Endometrium (tissue), 2 donors: ENCODE measurements at regions not wholly inside any gene's neighbourhood (a gene's known extent, or its start where the extent isn't known, plus 50 kb on each side); places are given as distances from the start of the nearest gene placed in this dataset.
"Not testable (repeated sequence)": the region's sequence is repeated elsewhere in the genome, so short reads cannot be mapped to it uniquely, and the experiment has no call there.

ENCODE experiments used
- FAIRE-seq: peaks from 2 replicates; lab custom pipeline; 2012; peaks lifted over from hg19 to GRCh38; lab: Jason Lieb, UNC
- donor health status: control.
- donor health status: control.

GRCh38 chr7:65453341-65454030 lies 79.8 kb downstream of the ZNF92 start:
- FAIRE-seq, result no peak

- FAIRE-seq, result no peak
These were observed 80.8 kb downstream of the ZNF92 start for GRCh38 chr7:65454469-65454868.

GRCh38 chr7:65455050-65455449 lies 81.4 kb downstream of the ZNF92 start:
- not testable (repeated sequence) for FAIRE-seq

GRCh38 chr7:65457705-65458104 lies 84.0 kb downstream of the ZNF92 start:
- FAIRE-seq, result no peak

- no peak for FAIRE-seq
These were observed 85.8 kb downstream of the ZNF92 start for GRCh38 chr7:65459438-65459837.

- no peak for FAIRE-seq
These were observed 88.6 kb downstream of the ZNF92 start for GRCh38 chr7:65462148-65462716.

- no peak for FAIRE-seq
These were observed 89.5 kb downstream of the ZNF92 start for GRCh38 chr7:65463184-65463583.

GRCh38 chr7:65469919-65470558 lies 96.4 kb downstream of the ZNF92 start:
- not testable (repeated sequence) for FAIRE-seq

GRCh38 chr7:65471587-65471986 lies 97.9 kb downstream of the ZNF92 start:
- no peak for FAIRE-seq

- no peak for FAIRE-seq
These were observed 101.5 kb downstream of the ZNF92 start for GRCh38 chr7:65475040-65475726.

- no peak for FAIRE-seq
These were observed 102.2 kb downstream of the ZNF92 start for GRCh38 chr7:65475734-65476319.

- FAIRE-seq, result no peak
These were observed 103.7 kb downstream of the ZNF92 start for GRCh38 chr7:65477326-65477725.

- no peak for FAIRE-seq
These were observed 115.7 kb downstream of the ZNF92 start for GRCh38 chr7:65489260-65489767.

GRCh38 chr7:65496697-65497096 lies 123.0 kb downstream of the ZNF92 start:
- not testable (repeated sequence) for FAIRE-seq

GRCh38 chr7:65503434-65504152 lies 129.9 kb downstream of the ZNF92 start:
- FAIRE-seq, result no peak

GRCh38 chr7:65504504-65505319 lies 131.1 kb downstream of the ZNF92 start:
- not testable (repeated sequence) for FAIRE-seq

- not testable (repeated sequence) for FAIRE-seq
These were observed 131.6 kb downstream of the ZNF92 start for GRCh38 chr7:65505320-65505633.

GRCh38 chr7:65508581-65509367 lies 135.1 kb downstream of the ZNF92 start:
- not testable (repeated sequence) for FAIRE-seq

GRCh38 chr7:65509368-65510186 lies 135.9 kb downstream of the ZNF92 start:
- no peak for FAIRE-seq
